ENCODE measurements at regions not wholly inside any gene's neighbourhood (a gene's known extent, or its start where the extent isn't known, plus 50 kb on each side); places are given as distances from the start of the nearest gene placed in this dataset.

DNA sequence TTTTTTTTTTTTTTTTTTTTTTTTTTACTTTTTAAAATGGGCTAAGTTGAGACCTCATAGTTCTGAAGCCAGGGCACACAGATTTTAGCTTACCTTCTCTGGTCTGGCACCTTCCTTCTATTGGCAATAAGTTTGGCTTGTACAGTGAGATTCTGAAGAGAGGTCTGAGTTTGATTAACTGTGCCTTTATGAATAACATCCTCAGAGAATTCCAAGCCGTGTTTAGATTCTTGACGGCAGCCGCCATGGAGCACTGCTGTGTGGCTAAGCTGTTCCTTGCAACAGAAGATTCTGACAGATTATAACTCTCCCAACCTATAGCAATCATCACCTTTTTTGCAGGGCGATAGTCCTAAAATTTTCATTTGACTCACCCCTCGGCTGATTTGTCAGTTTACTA is 354.9 kb upstream of the FAR2 start:
- no peak for TF ChIP-seq SALL2 (tag by site-specific recombination; IDR thresholded peaks at IDR 0.05; ENCODE audit: borderline replicate concordance)
- no peak for TF ChIP-seq CTCF (tag by site-specific recombination; IDR thresholded peaks at IDR 0.05)
- TF ChIP-seq ZNF324 (tag by site-specific recombination; IDR thresholded peaks at IDR 0.05), result no peak
- TF ChIP-seq ZNF121 (tag by site-specific recombination; IDR thresholded peaks at IDR 0.05), result no peak
- TF ChIP-seq HOXC10 (CRISPR knock-in tag; IDR thresholded peaks at IDR 0.05), result no peak
- no peak for TF ChIP-seq ZFP37 (tag by site-specific recombination; IDR thresholded peaks at IDR 0.05)
- TF ChIP-seq PRDM1 (tag by site-specific recombination; IDR thresholded peaks at IDR 0.05), result no peak
- no peak for TF ChIP-seq ZNF132 (tag by site-specific recombination; IDR thresholded peaks at IDR 0.05; ENCODE audit: borderline replicate concordance)
- no peak for TF ChIP-seq ZNF660 (tag by site-specific recombination; IDR thresholded peaks at IDR 0.05)
- TF ChIP-seq ZSCAN23 (tag by site-specific recombination; IDR thresholded peaks at IDR 0.05), result no peak
- TF ChIP-seq ZNF518A (tag by site-specific recombination; conservative IDR thresholded peaks at IDR 0.05; ENCODE audit: low read depth), result no peak
- TF ChIP-seq ZNF830 (tag by site-specific recombination; IDR thresholded peaks at IDR 0.05; ENCODE audit: low read depth), result no peak

Measured in HEK293 (cell line).